ENCODE measurements at regions not wholly inside any gene's neighbourhood (a gene's known extent, or its start where the extent isn't known, plus 50 kb on each side); places are given as distances from the start of the nearest gene placed in this dataset.

GRCh38 chr2:198697218-198697617 lies 760.5 kb downstream of the SATB2 start:
- Histone ChIP-seq H3K27ac (no peak overlapping the region), H3K27me3 (no peaks in the 10 kb centered on the region), H3K4me3 (no peak overlapping the region), H3K36me3 (no peaks in the 10 kb centered on the region), H3K4me1 (peaks cover 0 to 14% (median 0%) of the 10 kb centered on the region in 4 donors), H3K9me3 (no peaks in the 10 kb centered on the region)
- intact Hi-C loops (cut with DNase I), result no loop called here
- 32% methylated on average over 3 of the region's 3 CpGs for WGBS (ENCODE audit: insufficient coverage, low coverage, low lambda C conversion rate, missing lambda C conversion rate)
- TF ChIP-seq CTCF (IDR thresholded peaks at IDR 0.05) (no peak), POLR2A (IDR thresholded peaks at IDR 0.05) (no peak)
- ATAC-seq, result peak in 2 of 4 donors; percentile 13 to 21
- DNase-seq, result no peak

GRCh38 chr2:198695879-198696278 lies 761.9 kb downstream of the SATB2 start:
- no peak overlapping the region for H3K27ac ChIP-seq
- H3K4me3 ChIP-seq, result no peak overlapping the region
- TF ChIP-seq CTCF (IDR thresholded peaks at IDR 0.05) (no peak), POLR2A (IDR thresholded peaks at IDR 0.05) (no peak)
- peaks cover 0 to 14% (median 0%) of the 10 kb centered on the region in 4 donors for H3K4me1 ChIP-seq
- ATAC-seq (no peak), DNase-seq (no peak)
- no peaks in the 10 kb centered on the region for H3K9me3 ChIP-seq
- intact Hi-C loops (cut with DNase I), result no loop called here
- H3K36me3 ChIP-seq, result no peaks in the 10 kb centered on the region
- no peaks in the 10 kb centered on the region for H3K27me3 ChIP-seq

- DNase-seq (peak in 2 of 3 donors; percentile 20 to 67), ATAC-seq (peak in 3 of 4 donors; percentile 70 to 94 (median 78))
- Histone ChIP-seq H3K27me3 (no peaks in the 10 kb centered on the region), H3K4me3 (no peak overlapping the region), H3K9me3 (no peaks in the 10 kb centered on the region), H3K36me3 (no peaks in the 10 kb centered on the region), H3K27ac (no peak overlapping the region), H3K4me1 (peaks cover 0 to 14% (median 0%) of the 10 kb centered on the region in 4 donors)
- intact Hi-C loops (cut with DNase I), result no loop called here
- TF ChIP-seq CTCF (IDR thresholded peaks at IDR 0.05) (no peak), POLR2A (IDR thresholded peaks at IDR 0.05) (no peak)
- WGBS (ENCODE audit: insufficient coverage, low coverage, low lambda C conversion rate, missing lambda C conversion rate), result 32% methylated on average over 9 of the region's 9 CpGs
Measured at GRCh38 chr2:198692907-198693510, 764.7 kb downstream of the SATB2 start.

- Histone ChIP-seq H3K27ac (no peak overlapping the region), H3K36me3 (no peaks in the 10 kb centered on the region), H3K9me3 (no peaks in the 10 kb centered on the region), H3K4me3 (no peak overlapping the region), H3K27me3 (no peaks in the 10 kb centered on the region), H3K4me1 (peaks cover 0 to 14% (median 0%) of the 10 kb centered on the region in 4 donors)
- no peak for TF ChIP-seq POLR2A (IDR thresholded peaks at IDR 0.05)
- TF ChIP-seq CTCF (IDR thresholded peaks at IDR 0.05), result no peak
- DNase-seq (no peak), ATAC-seq (no peak)
- intact Hi-C loops (cut with DNase I), result no loop called here
- WGBS (ENCODE audit: insufficient coverage, low coverage, low lambda C conversion rate, missing lambda C conversion rate), result 88% methylated on average over 2 of the region's 2 CpGs
Measured at GRCh38 chr2:198691236-198691635, 766.5 kb downstream of the SATB2 start.

- intact Hi-C loops (cut with DNase I), result no loop called here
- Histone ChIP-seq H3K4me3 (no peak overlapping the region), H3K27ac (no peak overlapping the region), H3K4me1 (no peaks in the 10 kb centered on the region), H3K36me3 (no peaks in the 10 kb centered on the region), H3K9me3 (no peaks in the 10 kb centered on the region), H3K27me3 (no peaks in the 10 kb centered on the region)
- DNase-seq (no peak), ATAC-seq (no peak)
- WGBS (ENCODE audit: insufficient coverage, low coverage, low lambda C conversion rate, missing lambda C conversion rate), result 52% methylated on average over 2 of the region's 2 CpGs
- no peak for TF ChIP-seq POLR2A (IDR thresholded peaks at IDR 0.05)
- TF ChIP-seq CTCF (IDR thresholded peaks at IDR 0.05), result no peak
Measured at GRCh38 chr2:198664321-198664720, 793.4 kb downstream of the SATB2 start.
